ENCODE measurements at regions not wholly inside any gene's neighbourhood (a gene's known extent, or its start where the extent isn't known, plus 50 kb on each side); places are given as distances from the start of the nearest gene placed in this dataset.

DNA sequence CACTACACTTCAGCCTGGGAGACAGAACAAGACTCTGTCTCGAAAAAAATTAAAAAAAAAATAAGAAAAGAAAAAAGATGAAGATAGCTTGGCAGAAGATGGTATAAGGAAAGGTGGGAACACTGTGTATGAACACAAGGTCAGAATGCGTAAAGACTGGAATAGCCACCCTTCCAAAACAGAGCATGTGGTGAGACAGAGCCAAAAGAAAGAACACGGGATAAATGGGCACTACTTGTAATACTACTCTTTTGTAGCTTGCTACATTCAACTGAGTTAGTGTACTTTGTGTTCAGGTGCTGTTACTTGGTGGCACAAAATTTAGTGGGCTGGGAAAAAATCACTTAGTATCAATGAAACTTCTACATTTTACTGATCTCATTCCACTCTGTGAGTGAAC is 628.6 kb upstream of the KIRREL3 start:
- Histone ChIP-seq H3K4me1 (ENCODE audit: insufficient read depth, low read length) (no peaks in the 10 kb centered on the region), H3K27me3 (ENCODE audit: insufficient read depth, low read length) (no peaks in the 10 kb centered on the region), H3K9me3 (ENCODE audit: low read depth, low read length) (no peaks in the 10 kb centered on the region), H3K4me3 (ENCODE audit: low read length) (no peak overlapping the region)

DNA sequence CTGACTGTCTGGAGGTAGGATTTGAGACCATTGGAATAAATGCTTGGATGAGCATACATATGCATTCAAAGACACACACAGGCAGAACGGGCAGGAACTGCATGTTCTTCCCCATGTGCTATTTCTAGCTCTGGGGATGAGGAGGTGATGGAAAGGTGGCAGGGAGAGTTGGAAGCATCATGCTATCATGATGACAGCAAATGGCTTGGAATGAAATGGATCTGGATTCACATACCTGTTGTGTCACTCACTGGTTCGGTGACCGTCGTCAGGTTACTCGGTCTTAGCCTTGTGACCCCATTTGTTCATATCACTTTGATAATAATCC is 627.9 kb upstream of the KIRREL3 start:
- Histone ChIP-seq H3K9me3 (ENCODE audit: low read depth, low read length) (no peaks in the 10 kb centered on the region), H3K4me1 (ENCODE audit: insufficient read depth, low read length) (no peaks in the 10 kb centered on the region), H3K4me3 (ENCODE audit: low read length) (no peak overlapping the region), H3K27me3 (ENCODE audit: insufficient read depth, low read length) (no peaks in the 10 kb centered on the region)

DNA sequence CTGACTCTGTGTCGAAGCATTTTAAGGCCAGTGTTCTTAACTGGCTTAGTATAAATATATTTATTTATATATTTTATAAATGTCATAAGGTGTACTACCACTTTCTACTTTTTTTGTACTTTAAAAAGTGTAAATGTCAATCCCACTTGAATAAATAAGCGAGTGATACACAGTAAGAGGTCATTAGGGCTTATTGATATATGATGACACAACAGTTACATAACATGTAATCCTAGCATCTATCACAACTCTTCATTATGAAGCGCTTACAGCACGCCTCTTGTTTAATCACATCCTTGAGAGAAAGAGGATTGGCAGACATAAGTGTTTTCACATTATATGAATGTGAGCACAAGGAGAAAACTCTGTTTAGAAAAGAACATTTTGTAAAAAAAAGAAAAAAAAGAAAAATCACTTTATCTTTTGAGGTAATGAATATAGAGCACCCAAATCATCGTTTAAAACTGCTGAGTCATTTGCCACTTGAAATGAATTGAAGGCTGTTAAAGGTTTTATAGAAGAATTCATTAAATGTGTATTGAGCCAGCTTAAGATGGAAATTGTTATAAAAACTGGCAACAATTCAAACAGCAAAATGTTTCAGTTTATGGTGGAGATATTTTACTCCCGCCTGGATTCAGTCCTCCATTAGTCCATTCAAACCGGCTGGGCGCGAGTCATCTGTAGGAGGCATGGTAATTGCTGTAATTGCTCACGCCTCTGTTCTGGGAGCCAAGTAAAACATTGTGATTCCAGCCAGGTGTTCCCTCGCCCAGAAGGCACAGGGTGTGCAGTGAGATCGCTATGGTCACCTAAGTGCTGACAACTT is 627.3 kb upstream of the KIRREL3 start:
- H3K4me1 ChIP-seq (ENCODE audit: insufficient read depth, low read length) = no peaks in the 10 kb centered on the region
- H3K27me3 ChIP-seq (ENCODE audit: insufficient read depth, low read length) = no peaks in the 10 kb centered on the region
- no peak overlapping the region for H3K4me3 ChIP-seq (ENCODE audit: low read length)
- H3K9me3 ChIP-seq (ENCODE audit: low read depth, low read length) = no peaks in the 10 kb centered on the region

DNA sequence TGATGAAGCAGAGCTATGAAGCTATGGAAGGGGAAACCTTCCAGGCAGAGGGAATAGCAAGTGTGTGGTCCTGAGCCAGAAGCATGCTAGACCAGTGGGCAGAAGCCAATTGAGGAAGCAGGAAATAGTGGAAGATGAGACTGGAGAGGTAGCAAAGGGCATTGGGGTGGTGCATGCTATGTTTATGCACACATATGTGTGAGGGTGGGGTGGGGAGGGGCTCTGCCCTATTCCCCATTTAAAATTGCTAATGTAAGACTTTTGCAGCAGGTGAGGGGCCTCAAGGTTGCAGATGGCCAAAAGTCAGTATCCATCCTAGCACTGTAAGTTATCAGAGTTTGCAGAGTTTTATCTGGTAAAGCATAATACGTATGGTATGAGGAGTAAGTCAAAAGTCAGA is 626.6 kb upstream of the KIRREL3 start:
- Histone ChIP-seq H3K4me1 (ENCODE audit: insufficient read depth, low read length) (no peaks in the 10 kb centered on the region), H3K27me3 (ENCODE audit: insufficient read depth, low read length) (no peaks in the 10 kb centered on the region), H3K9me3 (ENCODE audit: low read depth, low read length) (no peaks in the 10 kb centered on the region), H3K4me3 (ENCODE audit: low read length) (no peak overlapping the region)

DNA sequence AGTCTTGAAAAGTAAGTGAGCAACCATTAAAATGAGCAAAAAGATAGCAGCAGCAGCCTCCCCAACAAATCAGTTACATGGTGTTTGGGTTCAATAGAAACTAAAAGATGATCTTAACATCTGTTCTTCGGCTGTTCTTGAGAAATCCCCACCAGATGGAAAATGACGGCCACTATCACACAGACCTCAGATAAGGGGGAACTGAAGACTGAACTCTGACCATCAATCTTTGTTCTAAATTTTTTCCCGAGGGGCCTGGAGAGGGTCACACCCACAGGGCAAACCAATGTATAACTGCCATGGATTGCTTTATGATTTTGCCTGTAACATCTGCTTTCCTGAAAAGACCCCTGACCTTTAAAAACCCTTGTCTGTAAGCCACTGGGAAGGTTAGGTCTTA is 624.8 kb upstream of the KIRREL3 start:
- H3K27me3 ChIP-seq (ENCODE audit: insufficient read depth, low read length) = no peaks in the 10 kb centered on the region
- no peaks in the 10 kb centered on the region for H3K4me1 ChIP-seq (ENCODE audit: insufficient read depth, low read length)
- no peaks in the 10 kb centered on the region for H3K9me3 ChIP-seq (ENCODE audit: low read depth, low read length)
- H3K4me3 ChIP-seq (ENCODE audit: low read length) = no peak overlapping the region

DNA sequence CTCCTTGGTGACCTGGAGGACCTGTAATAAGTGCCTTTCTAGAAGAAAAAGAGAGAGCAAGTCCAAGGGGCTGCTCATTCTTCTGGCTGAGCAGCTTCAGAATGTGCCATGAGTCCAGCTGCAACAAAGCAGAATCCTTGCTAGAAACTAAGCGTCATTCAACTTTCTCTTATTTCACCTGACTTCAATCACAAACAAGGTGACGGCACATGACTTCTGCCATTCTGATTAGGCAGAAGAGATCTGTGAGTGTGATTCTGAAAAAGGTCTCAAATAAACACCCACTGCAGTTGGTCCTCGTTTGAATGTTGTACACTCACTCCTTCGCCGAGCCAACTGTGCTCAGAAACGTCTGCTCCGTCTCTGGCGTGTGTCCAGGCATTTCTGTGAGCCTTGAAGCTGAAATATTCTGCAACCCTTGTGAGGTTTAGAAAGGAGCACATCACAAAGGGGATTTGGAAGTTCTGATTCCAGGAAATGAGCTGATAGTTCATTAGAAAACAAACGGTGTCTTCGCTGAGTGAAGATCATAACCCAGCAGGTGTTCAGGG is 623.8 kb upstream of the KIRREL3 start:
- Histone ChIP-seq H3K4me3 (ENCODE audit: low read length) (no peak overlapping the region), H3K9me3 (ENCODE audit: low read depth, low read length) (no peaks in the 10 kb centered on the region), H3K27me3 (ENCODE audit: insufficient read depth, low read length) (no peaks in the 10 kb centered on the region), H3K4me1 (ENCODE audit: insufficient read depth, low read length) (no peaks in the 10 kb centered on the region)

DNA sequence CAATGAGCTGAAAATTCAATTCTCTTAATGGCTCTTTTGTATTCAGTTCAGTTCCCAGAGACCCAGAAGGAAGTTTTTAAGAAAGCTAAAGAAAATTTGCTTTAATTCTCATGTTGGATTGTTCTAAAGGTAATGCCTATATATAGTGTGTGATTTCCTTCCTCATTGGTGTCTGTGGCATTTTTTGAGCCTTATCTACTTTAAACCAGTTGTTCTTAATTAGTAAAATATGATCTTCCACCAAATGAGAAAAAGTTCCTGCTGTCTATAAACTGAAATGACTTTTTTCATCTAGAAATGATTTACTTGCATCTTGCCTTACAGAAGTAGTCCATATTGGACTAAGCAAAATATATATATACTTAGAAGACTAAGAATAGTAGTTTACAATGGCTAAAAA is 622.1 kb upstream of the KIRREL3 start:
- Histone ChIP-seq H3K27me3 (ENCODE audit: insufficient read depth, low read length) (no peaks in the 10 kb centered on the region), H3K9me3 (ENCODE audit: low read depth, low read length) (no peaks in the 10 kb centered on the region), H3K4me1 (ENCODE audit: insufficient read depth, low read length) (no peaks in the 10 kb centered on the region), H3K4me3 (ENCODE audit: low read length) (no peak overlapping the region)

DNA sequence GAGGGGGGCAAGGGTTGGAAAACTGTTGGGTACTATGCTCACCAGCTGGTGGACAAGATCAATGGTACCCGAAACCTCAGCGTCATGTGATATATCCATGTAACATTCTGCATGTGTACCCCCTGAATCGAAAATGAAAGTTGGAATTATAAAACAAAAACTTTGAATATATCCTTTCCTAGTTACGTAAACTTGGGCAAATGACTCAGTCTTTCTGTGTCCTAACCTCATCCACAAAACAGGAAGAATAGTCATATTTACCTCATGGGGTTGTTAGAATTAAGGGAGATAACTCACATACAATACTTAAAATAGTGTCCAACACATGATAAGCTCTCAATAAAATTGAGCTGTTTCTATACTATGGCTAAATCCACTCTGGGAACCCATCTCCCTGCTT is 620.1 kb upstream of the KIRREL3 start:
- Histone ChIP-seq H3K4me3 (ENCODE audit: low read length) (no peak overlapping the region), H3K9me3 (ENCODE audit: low read depth, low read length) (no peaks in the 10 kb centered on the region), H3K4me1 (ENCODE audit: insufficient read depth, low read length) (no peaks in the 10 kb centered on the region), H3K27me3 (ENCODE audit: insufficient read depth, low read length) (no peaks in the 10 kb centered on the region)

DNA sequence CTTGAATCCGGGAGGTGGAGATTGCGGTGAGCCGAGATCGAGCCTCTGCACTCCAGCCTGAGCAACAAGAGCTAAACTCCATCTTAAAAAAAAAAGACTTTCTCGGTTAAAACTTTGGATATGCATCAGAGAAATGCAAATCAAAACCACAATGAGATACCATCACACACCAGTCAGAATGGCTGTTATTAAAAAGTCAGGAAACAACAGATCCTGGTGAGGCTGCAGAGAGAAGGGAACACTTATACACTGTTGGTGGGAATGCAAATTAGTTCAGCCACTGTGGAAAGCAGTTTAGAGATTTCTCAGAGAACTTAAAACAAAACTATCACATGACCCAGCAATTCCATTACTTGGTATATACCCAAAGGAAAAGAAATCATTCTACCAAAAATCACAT is 619.4 kb upstream of the KIRREL3 start:
- Histone ChIP-seq H3K27me3 (ENCODE audit: insufficient read depth, low read length) (no peaks in the 10 kb centered on the region), H3K4me3 (ENCODE audit: low read length) (no peak overlapping the region), H3K9me3 (ENCODE audit: low read depth, low read length) (no peaks in the 10 kb centered on the region), H3K4me1 (ENCODE audit: insufficient read depth, low read length) (no peaks in the 10 kb centered on the region)

DNA sequence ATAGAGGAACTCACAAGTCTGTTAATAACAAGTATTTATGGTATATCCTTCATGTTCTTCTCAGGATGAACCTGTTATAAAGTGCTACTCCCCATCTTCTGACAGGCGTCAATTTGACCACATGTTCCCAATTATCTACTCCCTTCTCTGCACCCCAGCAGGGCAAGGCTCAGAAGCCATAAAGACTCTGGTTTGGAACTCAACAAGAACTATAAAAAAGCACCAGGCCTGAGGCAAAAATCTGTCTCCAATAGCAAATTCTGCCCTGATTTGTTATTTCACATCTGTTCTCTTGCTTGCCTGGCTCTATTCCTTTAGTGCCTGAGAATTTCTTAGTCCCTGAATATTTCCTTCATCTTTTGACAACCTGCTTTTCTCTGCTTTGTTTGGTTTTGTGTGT is 618.2 kb upstream of the KIRREL3 start:
- no peaks in the 10 kb centered on the region for H3K27me3 ChIP-seq (ENCODE audit: insufficient read depth, low read length)
- no peaks in the 10 kb centered on the region for H3K4me1 ChIP-seq (ENCODE audit: insufficient read depth, low read length)
- no peak overlapping the region for H3K4me3 ChIP-seq (ENCODE audit: low read length)
- no peaks in the 10 kb centered on the region for H3K9me3 ChIP-seq (ENCODE audit: low read depth, low read length)

DNA sequence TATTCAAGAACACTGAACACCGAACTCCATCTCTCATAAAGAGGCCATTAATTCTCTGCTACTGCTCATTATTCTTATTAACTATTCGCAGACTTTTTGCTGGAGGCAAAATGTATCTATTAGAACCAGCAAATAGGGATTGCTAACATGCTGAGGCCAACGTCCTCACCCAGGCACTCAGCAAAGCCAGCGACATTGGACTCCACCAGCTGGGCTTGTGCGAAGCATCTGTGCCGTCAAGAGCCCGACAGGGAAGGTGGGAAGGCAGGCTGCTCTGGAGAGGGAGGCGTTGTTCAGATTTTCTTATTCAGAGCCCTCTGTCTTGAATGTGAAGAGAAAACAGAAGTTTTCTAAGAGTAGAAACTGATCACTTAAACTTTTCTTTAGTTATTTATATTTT is 615.6 kb upstream of the KIRREL3 start:
- Histone ChIP-seq H3K9me3 (ENCODE audit: low read depth, low read length) (no peaks in the 10 kb centered on the region), H3K4me1 (ENCODE audit: insufficient read depth, low read length) (no peaks in the 10 kb centered on the region), H3K4me3 (ENCODE audit: low read length) (no peak overlapping the region), H3K27me3 (ENCODE audit: insufficient read depth, low read length) (no peaks in the 10 kb centered on the region)

DNA sequence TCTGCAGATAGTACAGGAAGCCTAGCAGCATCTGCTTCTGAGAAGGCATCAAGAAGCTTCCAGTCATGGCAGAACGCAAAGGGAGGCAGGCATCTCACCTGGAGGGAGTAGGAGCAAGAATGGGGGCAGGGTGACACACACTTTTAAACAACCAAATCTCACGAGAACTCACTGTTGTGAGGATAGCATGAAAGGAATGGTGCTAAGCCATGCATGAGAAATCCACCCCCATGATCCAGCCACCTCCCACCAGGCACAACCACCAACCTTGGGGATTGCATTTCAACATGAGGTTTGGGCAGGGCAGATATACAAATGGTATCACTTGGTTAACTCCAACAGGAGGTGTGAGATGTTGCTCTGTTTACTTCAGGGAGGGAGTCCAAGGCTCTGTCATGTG is 612.0 kb upstream of the KIRREL3 start:
- H3K27me3 ChIP-seq (ENCODE audit: insufficient read depth, low read length) = no peaks in the 10 kb centered on the region
- H3K4me3 ChIP-seq (ENCODE audit: low read length) = no peak overlapping the region
- H3K4me1 ChIP-seq (ENCODE audit: insufficient read depth, low read length) = no peaks in the 10 kb centered on the region
- no peaks in the 10 kb centered on the region for H3K9me3 ChIP-seq (ENCODE audit: low read depth, low read length)

DNA sequence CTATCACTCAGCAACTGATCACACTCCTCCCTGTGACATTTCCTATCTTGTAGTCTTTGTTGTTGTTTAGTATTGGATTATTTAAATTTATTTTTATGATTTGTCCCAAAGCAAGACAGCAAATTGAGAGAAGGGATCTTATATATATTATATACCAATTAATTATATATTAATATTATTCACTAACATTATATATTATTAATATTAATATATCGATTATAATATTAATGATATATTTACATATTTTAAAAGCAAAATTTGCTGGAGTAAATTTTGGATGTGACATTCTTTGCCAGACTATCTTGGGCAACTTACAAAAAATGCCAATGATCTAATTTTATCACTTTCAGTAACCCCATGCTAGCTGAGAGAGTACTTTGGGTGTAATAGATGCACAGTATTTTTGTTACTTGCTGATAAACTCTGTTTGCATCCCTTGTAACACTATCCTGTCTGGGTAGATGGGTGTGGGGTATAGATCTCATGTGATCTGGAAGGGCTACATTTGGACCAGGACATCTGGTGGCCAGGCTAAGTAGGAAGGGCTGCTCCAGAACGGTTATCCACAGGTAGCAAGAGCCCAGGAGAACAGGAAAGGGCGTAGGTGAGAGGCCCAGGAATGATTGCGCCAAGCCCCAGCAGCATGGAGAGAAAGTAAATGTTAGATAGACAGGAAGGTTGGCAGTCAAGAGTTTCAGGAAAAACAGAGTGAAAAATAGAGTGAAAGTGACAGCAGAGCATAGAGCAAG is 608.6 kb upstream of the KIRREL3 start:
- no peaks in the 10 kb centered on the region for H3K27me3 ChIP-seq (ENCODE audit: insufficient read depth, low read length)

DNA sequence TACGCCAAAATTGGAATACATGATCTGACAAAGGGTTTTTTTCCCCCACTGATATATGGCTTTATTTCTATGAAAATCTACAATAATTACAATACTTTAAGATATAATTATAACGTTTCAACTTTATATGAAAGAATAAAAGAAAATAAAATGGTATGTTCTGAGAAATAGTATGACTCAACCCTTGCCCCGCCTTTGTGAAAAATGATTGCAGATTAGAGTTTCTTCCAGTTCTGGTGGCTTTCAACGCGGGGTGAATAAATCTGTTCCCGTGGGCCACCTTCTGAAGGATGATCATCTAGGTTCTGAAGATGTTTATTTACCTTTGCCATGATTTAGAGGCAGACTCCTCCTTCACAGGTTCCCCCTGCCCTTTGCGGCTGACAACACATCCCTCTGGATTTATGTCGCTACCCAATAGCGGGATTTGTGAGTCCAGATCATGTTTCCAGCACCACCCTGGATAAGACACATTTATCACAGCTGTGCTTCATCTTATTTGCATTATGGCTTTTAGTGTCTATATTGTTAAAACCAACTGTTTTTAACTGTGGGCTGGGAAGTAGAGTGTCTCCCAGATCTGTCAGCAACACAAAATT is 607.0 kb upstream of the KIRREL3 start:
- Histone ChIP-seq H3K4me1 (ENCODE audit: insufficient read depth, low read length) (no peaks in the 10 kb centered on the region), H3K4me3 (ENCODE audit: low read length) (no peak overlapping the region), H3K27me3 (ENCODE audit: insufficient read depth, low read length) (no peaks in the 10 kb centered on the region), H3K9me3 (ENCODE audit: low read depth, low read length) (no peaks in the 10 kb centered on the region)

More for the DNA sequence above, 608.6 kb upstream of the KIRREL3 start:
- Histone ChIP-seq H3K4me3 (ENCODE audit: low read length) (no peak overlapping the region), H3K4me1 (ENCODE audit: insufficient read depth, low read length) (no peaks in the 10 kb centered on the region), H3K9me3 (ENCODE audit: low read depth, low read length) (no peaks in the 10 kb centered on the region)

DNA sequence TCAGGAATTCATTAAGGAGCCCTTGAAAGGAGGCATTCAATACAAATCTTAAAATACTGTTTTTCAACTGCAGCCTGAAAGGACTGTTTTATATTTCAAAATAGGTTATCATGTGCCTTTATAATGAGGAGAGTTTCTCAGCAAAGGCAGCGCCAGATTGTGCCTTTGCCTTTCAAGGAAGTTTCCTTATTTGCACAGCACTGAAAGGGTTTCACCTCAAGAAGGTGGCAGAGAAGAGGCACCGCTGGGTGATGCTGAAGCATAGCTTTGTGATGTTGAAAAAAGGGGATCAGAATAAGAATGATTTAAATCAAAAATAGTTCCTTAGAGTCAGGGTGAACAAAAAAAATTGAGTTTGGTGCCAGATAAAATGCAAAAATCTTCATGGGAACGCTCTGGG is 601.0 kb upstream of the KIRREL3 start:
- Histone ChIP-seq H3K4me3 (ENCODE audit: low read length) (no peak overlapping the region), H3K27me3 (ENCODE audit: insufficient read depth, low read length) (no peaks in the 10 kb centered on the region), H3K9me3 (ENCODE audit: low read depth, low read length) (no peaks in the 10 kb centered on the region), H3K4me1 (ENCODE audit: insufficient read depth, low read length) (no peaks in the 10 kb centered on the region)

All from mononuclear cell (primary cell).